MM.1S (cell line): ENCODE measurements at regions not wholly inside any gene's neighbourhood (a gene's known extent, or its start where the extent isn't known, plus 50 kb on each side); places are given as distances from the start of the nearest gene placed in this dataset.

Source experiments
- EZH2 ChIP-seq: fragments of 300-600 bp; sonication (generic); optimal IDR thresholded peaks from 2 replicates; pipeline ENCODE3; 2017; ENCODE audit warnings: low read depth, mild to moderate bottlenecking, antibody characterized with exemption, low read length, mixed read lengths
- TF ChIP-seq, protein P1 (sequence below): fragments of 300-600 bp; sonication (generic); IDR thresholded peaks from 2 replicates; pipeline ENCODE4 v1.5.1; 2016; ENCODE audit warnings: antibody characterized with exemption, low read length, mixed read lengths

DNA sequence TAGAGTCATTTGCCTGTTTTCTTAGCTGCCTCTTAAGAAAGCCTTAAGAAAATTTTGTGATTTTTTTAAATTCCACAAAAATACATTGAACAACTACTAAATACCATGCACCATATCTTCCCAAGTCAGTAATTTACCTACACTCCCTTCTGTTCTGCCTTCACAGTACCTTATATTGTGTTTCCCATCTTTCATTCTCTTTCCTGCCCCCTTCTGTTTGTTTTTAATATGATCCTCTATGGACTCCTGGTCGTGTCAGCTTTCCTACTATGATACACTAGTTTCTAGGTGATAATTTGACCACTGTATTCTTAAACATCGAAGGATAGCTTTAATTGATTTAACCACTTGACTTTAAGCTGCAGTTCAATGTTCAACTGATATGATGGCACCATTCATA lies 297.7 kb upstream of the HAND2 start:
- TF ChIP-seq, protein P1, sequence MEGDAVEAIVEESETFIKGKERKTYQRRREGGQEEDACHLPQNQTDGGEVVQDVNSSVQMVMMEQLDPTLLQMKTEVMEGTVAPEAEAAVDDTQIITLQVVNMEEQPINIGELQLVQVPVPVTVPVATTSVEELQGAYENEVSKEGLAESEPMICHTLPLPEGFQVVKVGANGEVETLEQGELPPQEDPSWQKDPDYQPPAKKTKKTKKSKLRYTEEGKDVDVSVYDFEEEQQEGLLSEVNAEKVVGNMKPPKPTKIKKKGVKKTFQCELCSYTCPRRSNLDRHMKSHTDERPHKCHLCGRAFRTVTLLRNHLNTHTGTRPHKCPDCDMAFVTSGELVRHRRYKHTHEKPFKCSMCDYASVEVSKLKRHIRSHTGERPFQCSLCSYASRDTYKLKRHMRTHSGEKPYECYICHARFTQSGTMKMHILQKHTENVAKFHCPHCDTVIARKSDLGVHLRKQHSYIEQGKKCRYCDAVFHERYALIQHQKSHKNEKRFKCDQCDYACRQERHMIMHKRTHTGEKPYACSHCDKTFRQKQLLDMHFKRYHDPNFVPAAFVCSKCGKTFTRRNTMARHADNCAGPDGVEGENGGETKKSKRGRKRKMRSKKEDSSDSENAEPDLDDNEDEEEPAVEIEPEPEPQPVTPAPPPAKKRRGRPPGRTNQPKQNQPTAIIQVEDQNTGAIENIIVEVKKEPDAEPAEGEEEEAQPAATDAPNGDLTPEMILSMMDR, result 0 out of 2 replicates have a peak, but pooled peaks have one; percentile 18
- no peak for TF ChIP-seq EZH2
